GM12873 (cell line): ENCODE measurements at regions not wholly inside any gene's neighbourhood (a gene's known extent, or its start where the extent isn't known, plus 50 kb on each side); places are given as distances from the start of the nearest gene placed in this dataset.

ENCODE experiments used
- CTCF ChIP-seq: IDR thresholded peaks from 2 replicates; pipeline ENCODE4 v1.5.1; 2012; ENCODE audit warnings: low read depth, mild to moderate bottlenecking, moderate library complexity, low read length, control low read depth; ENCODE audit not compliant: insufficient read depth; ENCODE audit errors: missing control alignments

- TF ChIP-seq CTCF = no peak
Observed at GRCh38 chr21:30936207-30936606, 54.8 kb upstream of the KRTAP11-1 start.

- no peak for TF ChIP-seq CTCF
Observed at GRCh38 chr21:30935889-30936168, 54.4 kb upstream of the KRTAP11-1 start.

GRCh38 chr21:30935121-30935888, 53.9 kb upstream of the KRTAP11-1 start:
- no peak for TF ChIP-seq CTCF

- TF ChIP-seq CTCF = no peak
Observed at GRCh38 chr21:30932686-30933085, 51.3 kb upstream of the KRTAP11-1 start.
